Stimulated activated effector memory CD8-positive, alpha-beta T cell treated with anti-CD3 and anti-CD28 coated beads, Interleukin-12 subunit alpha, Interleukin-12 subunit beta, amount 100 ng/mL, for 72 hours (primary cell): ENCODE measurements at regions not wholly inside any gene's neighbourhood (a gene's known extent, or its start where the extent isn't known, plus 50 kb on each side); places are given as distances from the start of the nearest gene placed in this dataset.

Experiments
- ATAC-seq: fragments of 150-1000 bp; cut with Tn5 transposase; 2 replicates; pipeline ENCODE4 v1.10.0; 2021
- DNase-seq, 2 donors: peaks; one replicate each; pipeline ENCODE4 v3.0.0; 2021 to 2022; ENCODE audit warnings: low spot score in 2 of 2
- H3K27ac Mint-ChIP-seq: one replicate; pipeline ENCODE4 v1.8.0; 2022; ENCODE audit warnings: mild to moderate bottlenecking, mixed read lengths
- H3K36me3 Mint-ChIP-seq: one replicate; pipeline ENCODE4 v1.8.0; 2022; ENCODE audit warnings: mild to moderate bottlenecking, mixed read lengths
- H3K4me1 Mint-ChIP-seq: one replicate; pipeline ENCODE4 v1.8.0; 2022; ENCODE audit warnings: mixed read lengths
- H3K4me3 Mint-ChIP-seq: one replicate; pipeline ENCODE4 v1.8.0; 2022; ENCODE audit warnings: mild to moderate bottlenecking, mixed read lengths
- H3K9me3 Mint-ChIP-seq: one replicate; pipeline ENCODE4 v1.8.0; 2022; ENCODE audit warnings: mixed read lengths

DNA sequence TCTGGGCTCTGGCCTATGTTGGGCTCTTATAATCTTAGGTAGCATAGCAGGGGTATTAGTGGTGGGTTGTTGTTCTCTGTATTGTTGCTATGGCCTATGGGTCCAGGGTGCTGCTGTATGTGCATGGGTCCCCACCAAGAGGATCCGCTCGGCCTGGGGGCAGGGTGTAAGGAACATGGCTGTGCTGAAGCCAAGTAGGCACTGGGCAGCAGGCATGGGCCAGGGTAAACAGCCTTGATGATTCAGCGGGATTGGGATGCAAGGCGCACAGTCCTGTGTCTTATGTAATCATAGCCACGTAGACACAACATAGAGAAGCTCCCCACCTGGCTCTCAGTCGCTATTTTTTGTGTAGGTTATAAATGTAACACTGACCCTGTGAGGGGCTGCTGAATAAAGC is 306.9 kb downstream of the ZPLD1 start:
- Mint-ChIP-seq H3K36me3 (no peaks in the 10 kb centered on the region), H3K27ac (no peak overlapping the region)

DNA sequence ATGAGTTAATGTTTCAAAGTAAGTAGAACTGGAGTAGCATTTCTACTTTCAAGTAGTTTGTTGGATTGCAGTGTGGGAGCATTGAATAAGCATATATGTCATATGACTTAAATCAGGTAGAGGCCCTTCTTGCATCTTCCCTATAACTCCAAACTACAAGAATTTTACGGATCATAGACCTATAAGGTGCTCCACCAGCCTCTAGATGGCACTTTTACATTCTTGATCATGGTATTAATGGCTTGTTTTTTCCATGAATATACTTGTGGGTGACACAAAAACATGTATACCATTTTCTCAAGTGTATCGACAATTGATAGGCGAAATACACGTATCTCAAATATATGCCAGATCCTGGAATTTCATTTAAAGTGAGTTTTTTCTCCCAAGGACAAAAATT is 311.1 kb downstream of the ZPLD1 start:
- H3K27ac Mint-ChIP-seq: no peak overlapping the region
- DNase-seq: no peak

More for the DNA sequence above, 306.9 kb downstream of the ZPLD1 start:
- no peaks in the 10 kb centered on the region for H3K9me3 Mint-ChIP-seq
- DNase-seq (no peak), ATAC-seq (peak; percentile 5)
- no peak overlapping the region for H3K4me3 Mint-ChIP-seq
- no peaks in the 10 kb centered on the region for H3K4me1 Mint-ChIP-seq

DNA sequence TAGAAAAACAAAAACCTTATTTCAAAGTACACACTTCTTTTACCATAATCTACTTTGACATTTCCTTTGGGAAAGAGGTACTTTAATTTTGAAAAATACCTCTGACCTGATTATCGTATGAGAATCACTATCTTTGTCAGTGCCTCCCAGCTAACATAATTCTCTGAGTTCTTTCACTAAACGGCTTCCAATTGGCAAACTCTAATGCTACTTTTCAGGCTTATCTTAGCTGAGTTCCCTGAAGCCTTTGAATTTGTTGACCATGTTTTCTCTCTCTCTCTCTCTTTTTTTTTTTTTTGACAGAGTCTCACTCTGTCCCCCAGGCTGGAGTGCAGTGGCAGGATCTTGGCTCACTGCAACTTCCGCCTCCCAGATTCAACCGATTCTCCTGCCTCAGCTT is 312.8 kb downstream of the ZPLD1 start:
- no peaks in the 10 kb centered on the region for H3K9me3 Mint-ChIP-seq
- no peak for DNase-seq
- H3K4me3 Mint-ChIP-seq: no peak overlapping the region
- H3K36me3 Mint-ChIP-seq: no peaks in the 10 kb centered on the region
- H3K4me1 Mint-ChIP-seq: no peaks in the 10 kb centered on the region
- no peak overlapping the region for H3K27ac Mint-ChIP-seq
- ATAC-seq: no peak

More for the DNA sequence above, 311.1 kb downstream of the ZPLD1 start:
- no peaks in the 10 kb centered on the region for H3K9me3 Mint-ChIP-seq
- ATAC-seq: no peak
- no peaks in the 10 kb centered on the region for H3K4me1 Mint-ChIP-seq
- no peaks in the 10 kb centered on the region for H3K36me3 Mint-ChIP-seq
- H3K4me3 Mint-ChIP-seq: no peak overlapping the region

DNA sequence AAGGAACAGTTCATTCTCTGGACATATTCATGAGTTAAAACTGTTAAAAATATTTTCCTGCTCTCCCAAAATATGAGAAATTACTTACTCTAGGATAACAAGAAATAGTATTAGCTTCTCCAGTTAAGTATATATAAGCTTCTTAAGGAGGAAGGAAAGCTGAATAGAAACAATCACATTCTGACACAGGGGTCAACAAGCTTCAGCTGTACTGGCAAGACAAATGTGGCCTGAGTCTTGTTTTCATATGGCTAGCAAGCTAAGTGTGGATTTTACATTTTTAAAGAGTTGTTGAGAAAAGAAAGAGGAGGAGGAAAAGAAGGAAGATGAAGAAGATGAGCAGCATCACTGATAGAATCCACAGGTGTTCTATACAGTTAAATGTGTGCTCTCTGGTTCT is 313.8 kb downstream of the ZPLD1 start:
- Mint-ChIP-seq H3K36me3 (no peaks in the 10 kb centered on the region), H3K4me3 (no peak overlapping the region), H3K27ac (no peak overlapping the region), H3K4me1 (no peaks in the 10 kb centered on the region), H3K9me3 (no peaks in the 10 kb centered on the region)
- ATAC-seq: no peak
- DNase-seq: no peak

DNA sequence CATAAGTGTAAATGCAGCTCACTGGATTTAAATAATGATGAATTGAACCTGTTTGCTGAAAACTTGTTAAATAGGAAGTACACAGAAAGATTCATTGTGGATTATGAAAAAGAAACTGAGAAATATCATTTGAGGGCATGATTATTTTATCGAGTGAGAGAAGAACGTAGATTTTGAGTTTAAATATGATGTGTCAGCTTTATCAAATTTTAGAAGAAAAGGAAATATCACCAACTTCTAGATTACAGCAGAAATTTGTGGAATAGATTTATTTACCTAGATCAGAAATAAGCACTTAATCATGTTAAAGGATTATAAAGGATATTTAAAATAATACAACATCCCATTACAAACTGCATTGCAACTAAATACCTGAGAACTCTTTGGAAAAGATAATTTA is 315.5 kb downstream of the ZPLD1 start:
- DNase-seq (no peak), ATAC-seq (no peak)
- H3K4me1 Mint-ChIP-seq: no peaks in the 10 kb centered on the region
- H3K36me3 Mint-ChIP-seq: no peaks in the 10 kb centered on the region
- H3K4me3 Mint-ChIP-seq: no peak overlapping the region
- no peaks in the 10 kb centered on the region for H3K9me3 Mint-ChIP-seq
- H3K27ac Mint-ChIP-seq: no peak overlapping the region

DNA sequence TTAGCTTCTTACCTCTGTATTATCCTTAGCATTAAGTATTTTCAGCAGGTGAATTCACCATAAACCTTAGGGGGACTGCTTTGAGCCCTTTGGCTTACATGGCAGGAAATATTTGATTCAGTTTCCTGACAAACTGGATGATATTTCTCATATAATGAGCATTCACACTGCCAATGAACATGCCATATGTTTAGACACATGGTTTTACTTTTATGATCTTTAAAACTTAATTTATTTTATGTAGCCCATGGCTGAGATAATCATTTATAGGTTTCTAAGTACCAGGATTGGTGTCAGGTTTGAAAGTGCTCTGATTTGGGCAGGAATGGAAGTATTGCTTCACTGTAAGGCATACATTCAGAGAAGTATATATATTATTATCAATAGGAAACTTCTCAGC is 319.1 kb downstream of the ZPLD1 start:
- no peak overlapping the region for H3K27ac Mint-ChIP-seq
- no peaks in the 10 kb centered on the region for H3K36me3 Mint-ChIP-seq
- H3K4me1 Mint-ChIP-seq: no peaks in the 10 kb centered on the region
- no peak for DNase-seq
- H3K9me3 Mint-ChIP-seq: no peaks in the 10 kb centered on the region
- no peak overlapping the region for H3K4me3 Mint-ChIP-seq
- no peak for ATAC-seq

DNA sequence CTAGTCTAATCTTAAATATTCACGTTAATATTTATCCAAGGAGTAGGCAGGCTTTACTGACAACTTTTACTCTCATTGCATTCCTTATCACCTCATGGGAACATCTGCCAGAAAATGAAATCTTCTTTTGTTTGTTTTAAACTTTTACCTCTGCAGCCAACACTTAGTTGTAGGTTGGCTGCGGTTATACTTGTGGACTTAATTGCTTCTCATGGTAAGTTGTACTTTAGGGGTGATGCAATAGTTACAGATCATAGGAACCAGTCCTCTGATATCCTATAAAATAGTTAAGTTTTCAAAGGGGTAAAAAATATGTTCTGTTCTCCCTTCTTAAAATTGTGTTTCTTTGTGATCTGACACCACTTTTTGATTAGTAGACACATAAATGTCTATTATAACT is 321.9 kb downstream of the ZPLD1 start:
- DNase-seq: no peak
- no peaks in the 10 kb centered on the region for H3K9me3 Mint-ChIP-seq
- ATAC-seq: no peak
- no peak overlapping the region for H3K27ac Mint-ChIP-seq
- H3K4me3 Mint-ChIP-seq: no peak overlapping the region
- H3K36me3 Mint-ChIP-seq: no peaks in the 10 kb centered on the region
- H3K4me1 Mint-ChIP-seq: no peaks in the 10 kb centered on the region

DNA sequence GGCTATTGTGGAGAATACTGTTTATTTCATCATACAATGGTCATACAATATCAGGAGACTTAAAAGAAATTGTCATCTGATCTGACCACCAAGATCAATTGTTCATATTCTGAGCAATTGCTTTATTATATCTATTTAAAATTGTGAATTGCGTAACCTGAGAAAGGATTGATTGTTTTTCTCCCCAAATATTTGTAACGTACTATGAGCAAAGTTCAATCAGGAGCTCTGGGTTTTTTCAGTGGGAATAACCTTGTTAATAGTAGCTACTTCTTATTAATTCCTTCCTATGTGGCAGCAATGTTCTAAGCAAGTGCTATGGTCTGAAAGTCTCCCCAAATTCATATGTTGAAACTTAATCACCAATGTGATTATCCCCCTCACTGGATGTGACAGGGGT is 323.1 kb downstream of the ZPLD1 start:
- Mint-ChIP-seq H3K36me3 (no peaks in the 10 kb centered on the region), H3K27ac (no peak overlapping the region), H3K9me3 (no peaks in the 10 kb centered on the region), H3K4me1 (no peaks in the 10 kb centered on the region), H3K4me3 (no peak overlapping the region)
- DNase-seq: no peak
- ATAC-seq: no peak

DNA sequence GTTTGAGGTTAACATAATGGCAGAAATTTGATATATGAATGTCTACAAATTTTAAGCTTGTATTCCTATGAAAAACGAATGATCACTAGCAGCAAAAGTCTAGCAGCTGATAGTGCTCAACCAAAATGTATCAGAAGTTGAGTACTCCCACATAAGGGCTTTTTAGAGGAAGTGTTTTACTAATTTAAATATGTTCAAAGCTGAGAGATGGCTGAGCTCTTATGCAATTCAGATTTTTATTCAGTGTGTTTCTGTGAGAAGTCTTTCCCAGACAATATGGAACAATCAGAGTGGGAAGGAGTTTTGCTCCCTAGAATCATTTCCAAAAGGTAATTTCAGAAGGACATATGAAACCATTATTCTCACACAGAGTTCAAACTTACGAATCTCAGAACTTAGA is 327.0 kb downstream of the ZPLD1 start:
- Mint-ChIP-seq H3K4me3 (no peak overlapping the region), H3K36me3 (no peaks in the 10 kb centered on the region), H3K9me3 (no peaks in the 10 kb centered on the region), H3K27ac (no peak overlapping the region), H3K4me1 (no peaks in the 10 kb centered on the region)
- DNase-seq (no peak), ATAC-seq (no peak)

DNA sequence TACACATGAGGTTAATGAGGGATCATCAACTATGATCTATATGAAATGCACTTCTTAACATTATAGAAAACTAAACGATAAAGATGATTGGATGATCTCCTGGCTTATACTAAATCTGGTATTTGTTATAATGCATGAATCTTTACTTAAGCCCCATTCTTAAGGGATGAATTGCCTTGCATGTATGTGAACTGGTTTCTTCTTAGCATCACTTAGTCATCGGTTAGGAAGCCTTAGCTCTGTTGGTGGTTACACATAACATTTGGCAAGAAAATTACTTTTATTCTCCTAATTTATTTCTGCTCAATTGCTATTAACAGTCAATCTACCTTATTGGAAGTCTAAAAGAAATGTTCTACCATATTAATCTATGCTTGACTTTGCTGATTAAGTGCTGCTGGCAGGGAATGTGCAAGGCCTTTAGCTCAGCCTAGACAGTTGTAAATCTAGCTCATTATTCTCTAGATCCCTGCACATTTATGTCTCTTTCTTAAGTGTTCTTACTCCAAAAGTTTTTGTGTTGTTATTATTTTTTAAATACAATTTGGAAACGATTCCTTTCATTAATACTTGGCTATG is 356.0 kb downstream of the ZPLD1 start:
- H3K36me3 Mint-ChIP-seq: no peaks in the 10 kb centered on the region
- H3K4me3 Mint-ChIP-seq: no peak overlapping the region
- ATAC-seq (no peak), DNase-seq (no peak)
- H3K9me3 Mint-ChIP-seq: no peaks in the 10 kb centered on the region
- H3K4me1 Mint-ChIP-seq: no peaks in the 10 kb centered on the region
- no peak overlapping the region for H3K27ac Mint-ChIP-seq

DNA sequence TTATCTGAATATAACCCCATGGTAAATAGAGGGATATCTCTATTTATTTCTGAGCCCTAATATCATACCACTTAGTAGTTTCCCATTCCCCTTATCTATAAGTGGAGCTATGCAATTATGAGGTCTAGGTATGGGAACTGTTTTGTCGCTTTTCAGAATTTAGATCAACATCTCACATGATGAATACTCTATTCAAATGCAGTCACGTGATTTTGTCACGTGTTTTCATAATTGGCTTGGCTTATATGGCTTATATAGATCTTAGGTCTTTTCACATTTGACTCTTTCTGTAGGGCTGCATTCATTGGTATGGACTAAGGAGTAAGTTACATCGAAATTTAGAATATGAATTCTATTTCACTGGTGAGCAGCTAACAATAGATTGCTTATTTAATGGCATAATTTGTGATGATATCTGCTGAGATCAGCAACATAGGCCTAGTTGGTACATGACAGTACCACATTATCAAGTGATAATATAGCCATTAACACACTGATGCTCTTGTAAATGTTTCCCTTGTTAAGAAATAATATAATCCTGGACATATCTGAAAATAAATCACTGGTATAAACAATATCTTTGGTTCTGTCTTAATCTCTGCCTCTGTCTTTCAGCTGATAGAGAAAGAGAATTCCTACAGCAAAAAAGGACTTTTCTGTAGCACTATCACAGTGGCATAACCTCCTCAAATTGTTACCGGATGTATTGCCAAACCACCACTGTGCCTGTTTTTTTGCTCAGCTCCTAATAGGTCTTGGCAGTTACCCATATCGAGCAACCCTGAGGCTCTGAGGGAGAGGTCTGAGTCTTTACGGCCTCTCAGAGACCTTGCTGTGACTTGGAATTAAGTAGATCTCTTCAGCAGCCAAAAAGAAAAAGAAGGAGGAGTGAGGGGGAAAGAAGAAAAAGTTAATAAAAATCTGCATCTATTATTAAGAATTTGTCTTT is 357.1 kb downstream of the ZPLD1 start:
- Mint-ChIP-seq H3K9me3 (no peaks in the 10 kb centered on the region), H3K4me3 (no peak overlapping the region), H3K27ac (no peak overlapping the region), H3K4me1 (no peaks in the 10 kb centered on the region), H3K36me3 (no peaks in the 10 kb centered on the region)
- DNase-seq (no peak), ATAC-seq (no peak)

DNA sequence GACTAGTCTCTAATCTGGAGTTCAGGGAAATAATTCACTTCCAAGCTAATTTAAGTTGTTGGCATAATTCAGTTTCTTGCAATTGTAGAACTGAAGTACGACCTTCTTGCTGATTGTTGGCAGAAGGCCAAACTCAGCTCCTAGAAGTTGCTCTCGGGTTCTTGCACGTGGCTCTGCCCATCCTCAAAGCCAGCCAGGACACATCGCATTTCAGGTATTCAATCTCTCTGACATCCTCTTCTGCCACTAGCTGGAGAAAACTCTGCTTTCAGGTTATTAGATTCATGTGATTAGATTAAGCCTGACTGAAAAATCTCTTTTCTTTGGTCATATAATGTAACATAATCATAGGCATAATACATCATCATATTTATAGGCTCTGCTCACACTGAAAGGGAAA is 362.0 kb downstream of the ZPLD1 start:
- Mint-ChIP-seq H3K4me1 (no peaks in the 10 kb centered on the region), H3K36me3 (no peaks in the 10 kb centered on the region), H3K9me3 (no peaks in the 10 kb centered on the region), H3K27ac (no peak overlapping the region), H3K4me3 (no peak overlapping the region)
- ATAC-seq (no peak), DNase-seq (no peak)

DNA sequence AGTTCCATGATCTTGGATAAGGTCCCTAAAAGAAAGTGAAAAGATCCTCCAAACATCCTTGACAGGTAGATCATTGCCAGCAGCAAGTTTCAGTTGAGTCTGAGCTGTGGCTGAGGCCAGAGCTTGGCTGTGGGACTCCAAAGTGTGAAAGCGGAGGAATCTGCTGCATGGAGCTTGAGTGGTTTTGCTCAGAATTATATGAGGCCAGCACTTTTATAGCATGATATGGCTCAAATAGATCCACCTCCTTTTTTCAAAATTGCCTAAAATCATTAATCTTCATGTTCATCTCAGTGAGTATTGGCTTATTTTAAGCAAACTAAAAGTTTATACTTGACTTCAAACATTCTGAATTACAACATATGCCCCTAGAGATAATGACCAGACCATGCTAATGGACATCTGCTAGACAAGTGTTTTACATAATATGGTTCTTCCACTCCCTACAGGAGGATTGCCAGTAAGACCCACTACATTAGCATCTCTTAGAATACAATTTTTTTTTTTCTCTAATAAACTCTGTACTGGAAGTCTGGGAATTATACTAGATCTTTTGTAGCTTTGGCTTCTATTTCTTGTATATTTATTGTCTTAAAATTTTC is 368.1 kb downstream of the ZPLD1 start:
- H3K9me3 Mint-ChIP-seq: no peaks in the 10 kb centered on the region
- H3K36me3 Mint-ChIP-seq: no peaks in the 10 kb centered on the region
- ATAC-seq: no peak
- no peak overlapping the region for H3K4me3 Mint-ChIP-seq
- H3K4me1 Mint-ChIP-seq: no peaks in the 10 kb centered on the region
- no peak overlapping the region for H3K27ac Mint-ChIP-seq
- no peak for DNase-seq

DNA sequence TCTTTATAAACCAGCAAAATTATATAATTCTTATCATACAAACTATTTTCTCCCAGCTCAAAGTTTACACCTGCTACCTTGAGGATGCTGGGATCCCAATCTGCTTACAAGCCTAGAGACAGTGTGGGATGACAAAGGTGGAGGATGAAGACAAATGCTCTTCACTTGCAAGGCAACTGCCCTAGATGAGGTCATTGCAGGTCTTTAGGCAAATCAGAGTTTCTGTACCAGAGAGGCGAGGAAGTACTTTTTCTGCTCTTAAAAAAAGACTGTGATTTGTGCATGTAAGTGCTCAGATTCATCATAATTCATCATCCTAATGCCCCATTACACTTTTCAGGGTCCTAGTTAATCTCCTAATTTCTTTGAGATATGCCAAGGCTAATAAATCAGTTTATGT is 376.1 kb downstream of the ZPLD1 start:
- DNase-seq (no peak), ATAC-seq (no peak)
- H3K9me3 Mint-ChIP-seq: no peaks in the 10 kb centered on the region
- no peak overlapping the region for H3K27ac Mint-ChIP-seq
- no peaks in the 10 kb centered on the region for H3K4me1 Mint-ChIP-seq
- H3K36me3 Mint-ChIP-seq: no peaks in the 10 kb centered on the region
- H3K4me3 Mint-ChIP-seq: no peak overlapping the region

DNA sequence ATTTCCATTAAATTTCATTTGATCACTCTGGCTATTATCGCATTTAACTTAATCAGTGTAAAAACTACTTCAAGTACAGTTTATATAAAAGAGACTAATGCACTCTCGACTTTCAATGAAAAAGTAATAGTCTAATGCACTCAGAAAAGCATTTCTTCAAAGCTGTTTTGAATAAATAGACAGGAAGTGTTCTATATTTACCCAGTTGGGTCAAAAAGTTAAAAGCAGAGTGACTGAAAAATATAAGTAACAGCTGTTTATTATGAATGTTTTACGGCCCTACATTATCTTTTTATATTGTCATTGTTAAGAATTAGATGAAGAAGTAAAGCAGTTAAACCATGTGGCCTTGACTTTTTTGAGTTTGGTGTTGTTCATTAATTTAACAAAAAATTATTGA is 391.8 kb downstream of the ZPLD1 start:
- Mint-ChIP-seq H3K9me3 (peaks cover 2% of the 10 kb centered on the region), H3K4me3 (no peak overlapping the region), H3K27ac (no peak overlapping the region), H3K4me1 (no peaks in the 10 kb centered on the region), H3K36me3 (no peaks in the 10 kb centered on the region)
- DNase-seq (no peak), ATAC-seq (no peak)

DNA sequence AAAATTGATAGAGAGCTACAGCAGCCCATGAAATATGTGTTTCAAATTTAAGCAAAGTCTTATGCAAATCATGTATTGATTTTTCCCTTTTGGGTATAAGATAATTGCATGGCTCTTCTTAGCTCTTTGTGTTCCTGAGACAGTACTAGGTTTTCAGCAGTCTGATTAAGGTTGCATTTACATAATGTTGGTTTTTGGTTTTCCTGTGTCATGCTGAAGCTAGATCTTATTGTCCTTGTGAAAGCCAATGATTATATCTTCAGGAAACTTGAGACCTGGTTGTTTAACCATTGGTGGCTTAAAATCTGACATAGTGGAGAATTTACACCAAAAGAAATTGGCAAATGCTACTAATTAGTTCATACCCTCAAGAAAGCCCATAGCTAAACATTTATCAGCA is 392.6 kb downstream of the ZPLD1 start:
- Mint-ChIP-seq H3K27ac (no peak overlapping the region), H3K4me3 (no peak overlapping the region), H3K4me1 (no peaks in the 10 kb centered on the region), H3K9me3 (peaks cover 2% of the 10 kb centered on the region), H3K36me3 (no peaks in the 10 kb centered on the region)
- ATAC-seq (no peak), DNase-seq (no peak)
